ENCODE measurements at regions not wholly inside any gene's neighbourhood (a gene's known extent, or its start where the extent isn't known, plus 50 kb on each side); places are given as distances from the start of the nearest gene placed in this dataset.

DNA sequence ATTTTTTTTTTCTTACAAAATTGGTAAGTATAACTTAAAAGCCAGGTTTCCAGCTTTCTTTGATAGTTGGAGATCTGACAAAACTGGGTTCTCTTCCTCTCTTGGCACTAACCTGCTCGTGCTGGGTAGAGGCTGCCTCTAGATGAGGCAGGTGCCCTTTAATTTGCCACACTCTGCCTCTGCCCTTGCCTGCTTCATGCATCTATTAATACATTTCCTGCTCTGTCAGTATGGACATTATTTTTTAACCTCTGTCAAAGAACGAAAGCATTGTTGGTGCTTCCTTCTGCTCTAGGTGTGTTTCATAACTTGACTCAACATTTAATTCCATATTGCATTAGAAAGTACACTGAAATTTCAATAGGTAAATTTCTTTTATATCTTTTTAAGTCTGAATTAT lies 490.7 kb upstream of the ZEB2 start:
- DNase-seq = no peak
- Histone ChIP-seq H3K4me1 (ENCODE audit: insufficient read depth, low read length) (peaks cover 4% of the 10 kb centered on the region; the same call in 1 of the 2 replicates), H2BK5ac (ENCODE audit: insufficient read length, low read length) (no peak overlapping the region), H4K20me1 (ENCODE audit: control insufficient read depth, insufficient read depth, insufficient read length) (no peaks in the 10 kb centered on the region), H3K14ac (ENCODE audit: insufficient read depth, low read length) (no peak overlapping the region), H3K9ac (ENCODE audit: extremely low read depth, insufficient read length, low read length) (no peak overlapping the region), H4K5ac (ENCODE audit: insufficient read length, low read depth, low read length) (no peak overlapping the region), H4K8ac (replicated peaks; ENCODE audit: insufficient read length, low read depth, low read length) (no peak overlapping the region), H3K23ac (ENCODE audit: insufficient read length, low read depth, low read length) (no peak overlapping the region), H3K18ac (ENCODE audit: insufficient read length, low read depth, low read length) (no peak overlapping the region), H3K4ac (ENCODE audit: low read depth, low read length) (no peak overlapping the region), H2BK120ac (ENCODE audit: low read depth, low read length, poor library complexity, severe bottlenecking) (no peak overlapping the region), H3K4me2 (ENCODE audit: insufficient read depth, insufficient read length, low read length) (no peak overlapping the region), H2AFZ (ENCODE audit: low read length) (no peak overlapping the region), H3T11ph (ENCODE audit: low read length) (no peak overlapping the region), H2BK20ac (ENCODE audit: low read depth, low read length, poor library complexity, severe bottlenecking) (no peak overlapping the region), H3K9me3 (ENCODE audit: control insufficient read depth, low read depth, low read length) (no peaks in the 10 kb centered on the region), H3K23me2 (ENCODE audit: insufficient read length, low read depth, low read length, poor library complexity, severe bottlenecking) (no peaks in the 10 kb centered on the region), H3K79me2 (ENCODE audit: insufficient read depth, low read length) (no peaks in the 10 kb centered on the region), H3K27me3 (ENCODE audit: insufficient read depth, low read length) (no peaks in the 10 kb centered on the region), H3K56ac (ENCODE audit: insufficient read length, low read depth, low read length) (no peak overlapping the region), H3K27ac (ENCODE audit: insufficient read length, low read depth, low read length) (no peak overlapping the region), H2AK5ac (ENCODE audit: insufficient read length, low read length) (no peak overlapping the region), H4K91ac (ENCODE audit: insufficient read length, low read depth, low read length) (no peak overlapping the region), H3K79me1 (ENCODE audit: insufficient read depth, low read depth, low read length, poor library complexity, severe bottlenecking) (no peaks in the 10 kb centered on the region), H2BK12ac (ENCODE audit: insufficient read length, low read depth, low read length) (no peak overlapping the region), H2BK15ac (ENCODE audit: low read depth, low read length) (no peak overlapping the region)
- no peaks in the 10 kb centered on the region; a peak in 2 of 5 replicates for H3K9me3 Mint-ChIP-seq
- H3K4me1 Mint-ChIP-seq = peaks cover 16 to 17% of the 10 kb centered on the region in 2 experiments
- no CpG with 5 or more reads among the region's 2 CpGs for whole genome bisulfite sequencing (ENCODE audit: extremely low coverage, insufficient read length, low lambda C conversion rate)
- no peaks in the 10 kb centered on the region for H3K36me3 Mint-ChIP-seq (ENCODE audit: insufficient read depth in 1 of 3, low read depth in 3 of 3)
- no peaks in the 10 kb centered on the region for H3K27me3 Mint-ChIP-seq (ENCODE audit: low read depth)
- TF ChIP-seq, protein P1, sequence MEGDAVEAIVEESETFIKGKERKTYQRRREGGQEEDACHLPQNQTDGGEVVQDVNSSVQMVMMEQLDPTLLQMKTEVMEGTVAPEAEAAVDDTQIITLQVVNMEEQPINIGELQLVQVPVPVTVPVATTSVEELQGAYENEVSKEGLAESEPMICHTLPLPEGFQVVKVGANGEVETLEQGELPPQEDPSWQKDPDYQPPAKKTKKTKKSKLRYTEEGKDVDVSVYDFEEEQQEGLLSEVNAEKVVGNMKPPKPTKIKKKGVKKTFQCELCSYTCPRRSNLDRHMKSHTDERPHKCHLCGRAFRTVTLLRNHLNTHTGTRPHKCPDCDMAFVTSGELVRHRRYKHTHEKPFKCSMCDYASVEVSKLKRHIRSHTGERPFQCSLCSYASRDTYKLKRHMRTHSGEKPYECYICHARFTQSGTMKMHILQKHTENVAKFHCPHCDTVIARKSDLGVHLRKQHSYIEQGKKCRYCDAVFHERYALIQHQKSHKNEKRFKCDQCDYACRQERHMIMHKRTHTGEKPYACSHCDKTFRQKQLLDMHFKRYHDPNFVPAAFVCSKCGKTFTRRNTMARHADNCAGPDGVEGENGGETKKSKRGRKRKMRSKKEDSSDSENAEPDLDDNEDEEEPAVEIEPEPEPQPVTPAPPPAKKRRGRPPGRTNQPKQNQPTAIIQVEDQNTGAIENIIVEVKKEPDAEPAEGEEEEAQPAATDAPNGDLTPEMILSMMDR (conservative IDR thresholded peaks at IDR 0.05) = no peak
- H3K27ac Mint-ChIP-seq = no peak overlapping the region
- H3K4me3 Mint-ChIP-seq = no peak overlapping the region
